A673 (cell line): ENCODE measurements at regions not wholly inside any gene's neighbourhood (a gene's known extent, or its start where the extent isn't known, plus 50 kb on each side); places are given as distances from the start of the nearest gene placed in this dataset.

Source experiments
- EZH2 ChIP-seq: fragments of 200-600 bp; sonication (generic); IDR thresholded peaks from 2 replicates; pipeline ENCODE4 v1.6.1; 2017; ENCODE audit warnings: borderline replicate concordance, low read depth, mild to moderate bottlenecking, mixed read lengths, antibody characterized with exemption, low read length; ENCODE audit not compliant: poor library complexity, severe bottlenecking
- TF ChIP-seq, protein P1 (sequence below): fragments of 300-800, 200-600 bp; sonication (generic); conservative IDR thresholded peaks from 2 replicates; pipeline ENCODE4 v1.5.1; 2017; ENCODE audit warnings: low read depth, mild to moderate bottlenecking, antibody characterized with exemption, low read length, moderate library complexity, mixed read lengths

DNA sequence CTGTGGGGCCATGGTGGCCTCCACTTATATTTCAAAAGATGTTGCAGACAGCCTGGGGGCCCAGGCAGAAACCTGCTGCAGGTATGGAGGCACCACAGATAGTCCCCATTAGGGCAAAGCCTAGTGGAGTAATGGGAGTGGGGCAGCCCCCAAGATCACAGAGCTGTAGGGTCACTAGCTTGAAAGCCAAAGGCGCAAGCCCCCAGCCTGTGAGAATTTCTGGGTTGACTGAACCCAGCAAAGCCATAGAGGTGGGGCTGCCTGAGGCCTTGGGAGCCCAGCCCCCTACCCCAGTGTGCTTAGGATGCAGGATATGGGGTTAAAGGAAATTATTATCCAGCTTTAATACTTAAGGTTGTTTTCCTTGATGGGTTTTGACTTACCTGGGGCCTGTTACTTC lies 165.3 kb upstream of the FBN2 start:
- TF ChIP-seq, protein P1, sequence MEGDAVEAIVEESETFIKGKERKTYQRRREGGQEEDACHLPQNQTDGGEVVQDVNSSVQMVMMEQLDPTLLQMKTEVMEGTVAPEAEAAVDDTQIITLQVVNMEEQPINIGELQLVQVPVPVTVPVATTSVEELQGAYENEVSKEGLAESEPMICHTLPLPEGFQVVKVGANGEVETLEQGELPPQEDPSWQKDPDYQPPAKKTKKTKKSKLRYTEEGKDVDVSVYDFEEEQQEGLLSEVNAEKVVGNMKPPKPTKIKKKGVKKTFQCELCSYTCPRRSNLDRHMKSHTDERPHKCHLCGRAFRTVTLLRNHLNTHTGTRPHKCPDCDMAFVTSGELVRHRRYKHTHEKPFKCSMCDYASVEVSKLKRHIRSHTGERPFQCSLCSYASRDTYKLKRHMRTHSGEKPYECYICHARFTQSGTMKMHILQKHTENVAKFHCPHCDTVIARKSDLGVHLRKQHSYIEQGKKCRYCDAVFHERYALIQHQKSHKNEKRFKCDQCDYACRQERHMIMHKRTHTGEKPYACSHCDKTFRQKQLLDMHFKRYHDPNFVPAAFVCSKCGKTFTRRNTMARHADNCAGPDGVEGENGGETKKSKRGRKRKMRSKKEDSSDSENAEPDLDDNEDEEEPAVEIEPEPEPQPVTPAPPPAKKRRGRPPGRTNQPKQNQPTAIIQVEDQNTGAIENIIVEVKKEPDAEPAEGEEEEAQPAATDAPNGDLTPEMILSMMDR: no peak
- TF ChIP-seq EZH2: no peak
